BLaER1 treated with 17β-estradiol and CSF1 and Interleukin-3, amounts not matched to agents 10 nM and 100 nM (cell line): ENCODE measurements at regions not wholly inside any gene's neighbourhood (a gene's known extent, or its start where the extent isn't known, plus 50 kb on each side); places are given as distances from the start of the nearest gene placed in this dataset.
"Not testable (repeated sequence)": the region's sequence is repeated elsewhere in the genome, so short reads cannot be mapped to it uniquely, and the experiment has no call there.

ENCODE experiments used
- H3K27ac ChIP-seq, 11 experiments: shearing (Covaris generic); formaldehyde crosslinking; 2 replicates each; pipeline ENCODE4 v1.8.1; 2022
- H3K27me3 ChIP-seq, 11 experiments: shearing (Covaris generic); formaldehyde crosslinking; 2 replicates each; pipeline ENCODE4 v1.8.1; 2022
- H3K36me3 ChIP-seq, 11 experiments: shearing (Covaris generic); formaldehyde crosslinking; 2 replicates each; pipeline ENCODE4 v1.8.1; 2022
- H3K4me1 ChIP-seq, 10 experiments: shearing (Covaris generic); formaldehyde crosslinking; 2 replicates each; pipeline ENCODE4 v1.8.1; 2022
- H3K4me2 ChIP-seq, 11 experiments: shearing (Covaris generic); formaldehyde crosslinking; 2 replicates each; pipeline ENCODE4 v1.8.1; 2022
- H3K4me3 ChIP-seq, 10 experiments: shearing (Covaris generic); formaldehyde crosslinking; 2 replicates each; pipeline ENCODE4 v1.8.1; 2022
- H3K9ac ChIP-seq, 11 experiments: shearing (Covaris generic); formaldehyde crosslinking; 2 replicates each; pipeline ENCODE4 v1.8.1; 2022
- H3K9me3 ChIP-seq, 11 experiments: shearing (Covaris generic); formaldehyde crosslinking; replicated peaks in 1 of 11; 2 replicates each; pipeline ENCODE4 v1.8.1; 2022
- H4K20me1 ChIP-seq, 11 experiments: shearing (Covaris generic); formaldehyde crosslinking; 2 replicates each; pipeline ENCODE4 v1.8.1; 2022
- Cebpa-rat ChIP-seq, 11 experiments: shearing (Covaris generic); IDR thresholded peaks; 2 replicates each; pipeline ENCODE4 v1.8.1; 2022

- H3K9ac ChIP-seq = no peak overlapping the region
- TF ChIP-seq Cebpa-rat (IDR thresholded peaks at IDR 0.05) = no peak
Measured at GRCh38 chr1:243973169-243973568, 77.9 kb upstream of the ZBTB18 start.

GRCh38 chr1:243970077-243970476 is 81.0 kb upstream of the ZBTB18 start:
- Histone ChIP-seq H3K27ac (peak overlapping the region in 8 of 11 experiments; percentile 27 to 94 (median 80); a peak in 14 of 22 replicates), H3K4me1 (peaks cover 24 to 76% (median 69%) of the 10 kb centered on the region in 10 experiments), H4K20me1 (no peaks in the 10 kb centered on the region), H3K4me3 (no peak overlapping the region), H3K4me2 (peak overlapping the region; percentile 37 to 80 (median 69)), H3K9ac (peak overlapping the region in 6 of 11 experiments; percentile 31 to 76 (median 62); a peak in 11 of 22 replicates), H3K9me3 (no peaks in the 10 kb centered on the region), H3K27me3 (no peaks in the 10 kb centered on the region), H3K36me3 (no peaks in the 10 kb centered on the region)
- TF ChIP-seq Cebpa-rat (IDR thresholded peaks at IDR 0.05) = peak in 7 of 11 experiments; percentile 50 to 98 (median 83); a peak in 12 of 22 replicates

More at GRCh38 chr1:243973169-243973568, 77.9 kb upstream of the ZBTB18 start:
- Histone ChIP-seq H3K4me3 (no peak overlapping the region), H3K9me3 (no peaks in the 10 kb centered on the region), H4K20me1 (no peaks in the 10 kb centered on the region), H3K4me1 (peaks cover 24 to 94% (median 85%) of the 10 kb centered on the region in 10 experiments), H3K27ac (peak overlapping the region in 3 of 11 experiments; percentile 8 to 36 (median 33); a peak in 4 of 22 replicates), H3K36me3 (no peaks in the 10 kb centered on the region), H3K27me3 (no peaks in the 10 kb centered on the region), H3K4me2 (peak overlapping the region in 9 of 11 experiments; percentile 18 to 80 (median 78); a peak in 16 of 22 replicates)

GRCh38 chr1:243968413-243968812 is 82.7 kb upstream of the ZBTB18 start:
- Histone ChIP-seq H3K9ac (peak overlapping the region in 1 of 11 experiments; percentile 33; a peak in 3 of 22 replicates), H3K4me3 (no peak overlapping the region), H3K36me3 (no peaks in the 10 kb centered on the region), H3K9me3 (no peaks in the 10 kb centered on the region), H3K27ac (peak overlapping the region in 6 of 11 experiments; percentile 62 to 94 (median 86); a peak in 12 of 22 replicates), H4K20me1 (no peaks in the 10 kb centered on the region), H3K4me1 (peaks cover 14 to 59% (median 53%) of the 10 kb centered on the region in 10 experiments), H3K4me2 (peak overlapping the region in 8 of 11 experiments; percentile 40 to 80 (median 70); a peak in 16 of 22 replicates), H3K27me3 (no peaks in the 10 kb centered on the region)
- no peak for TF ChIP-seq Cebpa-rat (IDR thresholded peaks at IDR 0.05)

GRCh38 chr1:243964915-243965314 is 86.2 kb upstream of the ZBTB18 start:
- TF ChIP-seq Cebpa-rat (IDR thresholded peaks at IDR 0.05) = no peak
- Histone ChIP-seq H3K27ac (no peak overlapping the region), H4K20me1 (no peaks in the 10 kb centered on the region), H3K4me2 (no peak overlapping the region), H3K4me3 (no peak overlapping the region), H3K9me3 (no peaks in the 10 kb centered on the region), H3K36me3 (no peaks in the 10 kb centered on the region), H3K9ac (no peak overlapping the region), H3K27me3 (no peaks in the 10 kb centered on the region), H3K4me1 (peaks cover 5 to 30% (median 26%) of the 10 kb centered on the region in 10 experiments)

GRCh38 chr1:243963571-243963970 is 87.5 kb upstream of the ZBTB18 start:
- Histone ChIP-seq H3K36me3 (no peaks in the 10 kb centered on the region), H3K9me3 (no peaks in the 10 kb centered on the region), H3K27me3 (no peaks in the 10 kb centered on the region), H3K4me2 (peak overlapping the region in 5 of 11 experiments; percentile 0 to 34 (median 13); a peak in 4 of 22 replicates), H4K20me1 (no peaks in the 10 kb centered on the region), H3K4me1 (peaks cover 0 to 17% (median 13%) of the 10 kb centered on the region in 10 experiments; a peak in 16 of 20 replicates), H3K4me3 (no peak overlapping the region), H3K27ac (no peak overlapping the region), H3K9ac (no peak overlapping the region)
- 0 out of 22 replicates have a peak, but pooled peaks of 1 of the 11 experiments have one; percentile 23 for TF ChIP-seq Cebpa-rat (IDR thresholded peaks at IDR 0.05)

- Histone ChIP-seq H3K9ac (no peak overlapping the region), H3K4me3 (no peak overlapping the region), H3K27me3 (no peaks in the 10 kb centered on the region), H3K27ac (no peak overlapping the region), H3K36me3 (no peaks in the 10 kb centered on the region), H4K20me1 (no peaks in the 10 kb centered on the region), H3K9me3 (no peaks in the 10 kb centered on the region), H3K4me2 (no peak overlapping the region), H3K4me1 (peaks cover 0 to 10% (median 3%) of the 10 kb centered on the region in 10 experiments; a peak in 13 of 20 replicates)
- no peak for TF ChIP-seq Cebpa-rat (IDR thresholded peaks at IDR 0.05)
Measured at GRCh38 chr1:243962541-243962940, 88.5 kb upstream of the ZBTB18 start.

GRCh38 chr1:243959998-243960397 is 91.1 kb upstream of the ZBTB18 start:
- Histone ChIP-seq H4K20me1 (no peaks in the 10 kb centered on the region), H3K9ac (no peak overlapping the region), H3K4me2 (no peak overlapping the region), H3K27ac (no peak overlapping the region), H3K27me3 (no peaks in the 10 kb centered on the region), H3K4me1 (peaks cover 0 to 10% (median 0%) of the 10 kb centered on the region in 10 experiments; a peak in 3 of 20 replicates), H3K4me3 (no peak overlapping the region), H3K36me3 (no peaks in the 10 kb centered on the region), H3K9me3 (no peaks in the 10 kb centered on the region)
- no peak for TF ChIP-seq Cebpa-rat (IDR thresholded peaks at IDR 0.05)

- no peak for TF ChIP-seq Cebpa-rat (IDR thresholded peaks at IDR 0.05)
- Histone ChIP-seq H3K27me3 (no peaks in the 10 kb centered on the region; a peak in 1 of 22 replicates), H3K4me3 (no peak overlapping the region), H4K20me1 (no peaks in the 10 kb centered on the region), H3K9me3 (no peaks in the 10 kb centered on the region), H3K9ac (no peak overlapping the region), H3K36me3 (no peaks in the 10 kb centered on the region), H3K4me2 (no peak overlapping the region), H3K4me1 (0 out of 20 replicates have a peak, but pooled peaks cover 0 to 6% (median 0%) of the 10 kb centered on the region in 10 experiments), H3K27ac (no peak overlapping the region)
Measured at GRCh38 chr1:243957141-243957540, 93.9 kb upstream of the ZBTB18 start.

- Histone ChIP-seq H3K4me1 (0 out of 20 replicates have a peak, but pooled peaks cover 0 to 6% (median 0%) of the 10 kb centered on the region in 10 experiments), H3K4me3 (no peak overlapping the region), H4K20me1 (no peaks in the 10 kb centered on the region), H3K9me3 (no peaks in the 10 kb centered on the region), H3K27ac (no peak overlapping the region), H3K9ac (no peak overlapping the region), H3K27me3 (no peaks in the 10 kb centered on the region; a peak in 1 of 22 replicates), H3K4me2 (no peak overlapping the region), H3K36me3 (no peaks in the 10 kb centered on the region)
- no peak for TF ChIP-seq Cebpa-rat (IDR thresholded peaks at IDR 0.05)
Measured at GRCh38 chr1:243956450-243956849, 94.6 kb upstream of the ZBTB18 start.

- not testable (repeated sequence) for H3K4me2 ChIP-seq, H3K9me3 ChIP-seq, H3K4me1 ChIP-seq, H3K9ac ChIP-seq, H3K36me3 ChIP-seq, H3K4me3 ChIP-seq, H3K27me3 ChIP-seq, H4K20me1 ChIP-seq, H3K27ac ChIP-seq
Measured at GRCh38 chr1:243951207-243951606, 99.9 kb upstream of the ZBTB18 start.
